Gastroesophageal sphincter (tissue), 4 donors: ENCODE measurements at regions not wholly inside any gene's neighbourhood (a gene's known extent, or its start where the extent isn't known, plus 50 kb on each side); places are given as distances from the start of the nearest gene placed in this dataset.

Source experiments
- ATAC-seq: fragments of 150-250 bp; one replicate; pipeline ENCODE4 v1.9.1; 2016; ENCODE audit warnings: mild to moderate bottlenecking, moderate library complexity
- H3K27ac ChIP-seq, 4 donors: fragments of 200-600 bp; sonication (generic) in 3 of 4; 1 replicate in 3 of 4; 2 replicates in 1 of 4; pipeline ENCODE4 v1.5.1; 2016 to 2019
- H3K27me3 ChIP-seq: fragments of 200-600 bp; sonication (generic); one replicate; pipeline ENCODE4 v1.5.1; 2019
- H3K36me3 ChIP-seq, 2 donors: fragments of 200-600 bp; sonication (generic); one replicate each; pipeline ENCODE4 v1.5.1; 2019; ENCODE audit warnings: control low read depth in 1 of 2
- H3K4me1 ChIP-seq, 3 donors: fragments of 200-600 bp; sonication (generic); 1 replicate in 2 of 3; 2 replicates in 1 of 3; pipeline ENCODE4 v1.5.1; 2016 to 2019; ENCODE audit warnings: control low read depth in 2 of 3
- H3K4me3 ChIP-seq, 2 donors: fragments of 200-600 bp; sonication (generic); one replicate each; pipeline ENCODE4 v1.5.1; 2019; ENCODE audit warnings: mild to moderate bottlenecking in 1 of 2, moderate library complexity in 1 of 2
- H3K9me3 ChIP-seq, 3 donors: fragments of 200-600 bp; sonication (generic); one replicate each; pipeline ENCODE4 v1.5.1; 2017 to 2019; ENCODE audit warnings: control low read depth in 2 of 3
- EP300 ChIP-seq: sonication (generic); formaldehyde crosslinking; IDR thresholded peaks from one replicate; pipeline ENCODE4 v1.6.1; 2017; ENCODE audit warnings: antibody characterized with exemption, mild to moderate bottlenecking
- POLR2A ChIP-seq, 2 donors: fragments of 450-650 bp; IDR thresholded peaks; one replicate each; pipeline ENCODE4 v1.6.1; 2017; ENCODE audit warnings: antibody characterized with exemption in 2 of 2, mild to moderate bottlenecking in 2 of 2, moderate library complexity in 1 of 2
- POLR2AphosphoS5 ChIP-seq: sonication (generic); formaldehyde crosslinking; IDR thresholded peaks from one replicate; pipeline ENCODE4 v1.6.1; 2017; ENCODE audit warnings: antibody characterized with exemption
- WGBS, 2 donors: methylation state at CpG; one replicate each; pipeline ENCODE4 v1.1.5; 2018; ENCODE audit warnings: low coverage in 1 of 2; 5-methylcytosine and 5-hydroxymethylcytosine counted together
- TF ChIP-seq, protein P1 (sequence below), 4 experiments: fragments of 200-600 bp in 2 of 4; fragments of 450-650 bp in 2 of 4; sonication (generic) in 1 of 4; IDR thresholded peaks; one replicate each; pipeline ENCODE4 v1.5.1; 2017 to 2019; ENCODE audit warnings: antibody characterized with exemption in 4 of 4, mild to moderate bottlenecking in 2 of 4, moderate library complexity in 2 of 4

DNA sequence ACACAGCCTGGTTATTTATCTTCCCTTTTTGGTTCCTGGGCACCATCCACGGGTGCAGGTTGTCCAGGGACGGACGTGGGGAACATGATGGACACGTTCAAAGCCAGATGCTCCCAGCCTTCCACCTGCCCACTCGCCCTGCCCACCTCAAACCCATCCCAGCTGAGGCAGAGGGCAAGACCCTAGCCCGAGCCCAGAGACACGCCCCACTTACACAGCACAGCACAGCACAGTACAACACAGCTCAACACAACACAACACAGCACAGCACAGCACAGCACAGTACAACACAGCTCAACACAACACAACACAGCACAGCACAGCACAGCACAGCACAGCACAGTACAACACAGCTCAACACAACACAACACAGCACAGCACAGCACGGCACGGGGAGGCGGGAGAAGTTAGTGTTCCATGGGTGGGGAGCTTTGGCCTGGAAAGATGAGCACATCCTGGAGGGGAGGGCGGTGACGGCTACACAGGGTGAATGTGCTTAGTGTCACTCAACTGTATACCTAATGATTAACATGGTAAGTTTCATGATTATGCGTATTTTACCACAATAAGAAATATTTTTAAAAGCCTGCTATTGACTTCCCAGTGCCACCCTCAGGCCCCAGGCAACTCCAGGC lies 1507.5 kb downstream of the BRD1 start:
- WGBS, 2 donors: 69% methylated on average over 6 of the region's 13 CpGs; no CpG with 5 or more reads in 1 of the 2 donors

DNA sequence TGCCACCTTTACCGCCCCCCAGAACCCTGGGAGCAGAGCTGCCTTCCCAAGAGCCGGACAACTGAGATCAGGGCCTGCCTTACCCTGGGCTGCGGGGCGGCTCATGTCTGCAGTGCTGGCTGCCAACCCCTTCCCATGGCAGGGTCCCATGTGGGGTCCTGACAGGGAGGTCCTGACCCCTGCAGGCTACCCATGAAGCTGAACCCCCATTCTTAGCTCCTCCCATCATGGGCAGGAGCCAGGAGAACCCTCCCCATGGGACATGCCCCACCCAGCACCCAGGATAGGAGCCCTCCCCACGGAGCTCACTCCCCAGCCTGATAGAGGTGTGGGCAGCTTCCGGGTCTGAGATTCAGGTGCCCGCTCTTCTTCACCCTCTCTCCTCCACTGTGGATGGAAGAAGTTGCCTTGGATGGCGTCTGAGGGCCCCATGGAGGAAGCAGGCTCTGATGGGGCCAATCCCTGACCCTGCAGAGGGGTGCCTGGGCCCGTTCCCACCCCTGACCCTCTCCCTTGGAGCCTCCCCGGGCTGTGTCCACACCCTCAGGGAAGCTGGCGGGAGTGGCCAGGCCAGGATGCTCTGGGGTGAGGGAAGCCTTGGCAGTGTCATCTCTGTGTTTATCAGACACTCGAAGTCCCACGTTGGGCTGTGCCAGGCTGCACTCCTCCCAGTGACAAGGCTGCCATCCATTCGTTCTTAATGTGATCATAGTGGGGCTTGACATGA lies 1508.2 kb downstream of the BRD1 start:
- ATAC-seq: no peak
- 60 to 61% methylated on average over 1 to 3 of the region's 14 CpGs for WGBS, 2 donors
- Histone ChIP-seq H3K27ac (no peak overlapping the region), H3K9me3 (peaks cover 0 to 5% (median 0%) of the 10 kb centered on the region in 3 donors), H3K4me1 (peaks cover 0 to 8% (median 0%) of the 10 kb centered on the region in 3 donors), H3K36me3 (no peaks in the 10 kb centered on the region), H3K4me3 (no peak overlapping the region), H3K27me3 (peaks cover 62% of the 10 kb centered on the region)
- TF ChIP-seq, protein P1, sequence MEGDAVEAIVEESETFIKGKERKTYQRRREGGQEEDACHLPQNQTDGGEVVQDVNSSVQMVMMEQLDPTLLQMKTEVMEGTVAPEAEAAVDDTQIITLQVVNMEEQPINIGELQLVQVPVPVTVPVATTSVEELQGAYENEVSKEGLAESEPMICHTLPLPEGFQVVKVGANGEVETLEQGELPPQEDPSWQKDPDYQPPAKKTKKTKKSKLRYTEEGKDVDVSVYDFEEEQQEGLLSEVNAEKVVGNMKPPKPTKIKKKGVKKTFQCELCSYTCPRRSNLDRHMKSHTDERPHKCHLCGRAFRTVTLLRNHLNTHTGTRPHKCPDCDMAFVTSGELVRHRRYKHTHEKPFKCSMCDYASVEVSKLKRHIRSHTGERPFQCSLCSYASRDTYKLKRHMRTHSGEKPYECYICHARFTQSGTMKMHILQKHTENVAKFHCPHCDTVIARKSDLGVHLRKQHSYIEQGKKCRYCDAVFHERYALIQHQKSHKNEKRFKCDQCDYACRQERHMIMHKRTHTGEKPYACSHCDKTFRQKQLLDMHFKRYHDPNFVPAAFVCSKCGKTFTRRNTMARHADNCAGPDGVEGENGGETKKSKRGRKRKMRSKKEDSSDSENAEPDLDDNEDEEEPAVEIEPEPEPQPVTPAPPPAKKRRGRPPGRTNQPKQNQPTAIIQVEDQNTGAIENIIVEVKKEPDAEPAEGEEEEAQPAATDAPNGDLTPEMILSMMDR (IDR thresholded peaks at IDR 0.05): no peak
- TF ChIP-seq EP300: no peak
- no peak for TF ChIP-seq POLR2AphosphoS5
- TF ChIP-seq POLR2A (IDR thresholded peaks at IDR 0.05): no peak

More for the DNA sequence above, 1507.5 kb downstream of the BRD1 start:
- peaks cover 0 to 8% (median 0%) of the 10 kb centered on the region in 3 donors for H3K4me1 ChIP-seq
- H3K27ac ChIP-seq: no peak overlapping the region
- no peak overlapping the region for H3K4me3 ChIP-seq
- H3K9me3 ChIP-seq: peaks cover 0 to 12% (median 0%) of the 10 kb centered on the region in 3 donors
- H3K27me3 ChIP-seq: peaks cover 56% of the 10 kb centered on the region
- TF ChIP-seq EP300 (no peak), POLR2AphosphoS5 (no peak)
- no peak for ATAC-seq
- H3K36me3 ChIP-seq: no peaks in the 10 kb centered on the region

DNA sequence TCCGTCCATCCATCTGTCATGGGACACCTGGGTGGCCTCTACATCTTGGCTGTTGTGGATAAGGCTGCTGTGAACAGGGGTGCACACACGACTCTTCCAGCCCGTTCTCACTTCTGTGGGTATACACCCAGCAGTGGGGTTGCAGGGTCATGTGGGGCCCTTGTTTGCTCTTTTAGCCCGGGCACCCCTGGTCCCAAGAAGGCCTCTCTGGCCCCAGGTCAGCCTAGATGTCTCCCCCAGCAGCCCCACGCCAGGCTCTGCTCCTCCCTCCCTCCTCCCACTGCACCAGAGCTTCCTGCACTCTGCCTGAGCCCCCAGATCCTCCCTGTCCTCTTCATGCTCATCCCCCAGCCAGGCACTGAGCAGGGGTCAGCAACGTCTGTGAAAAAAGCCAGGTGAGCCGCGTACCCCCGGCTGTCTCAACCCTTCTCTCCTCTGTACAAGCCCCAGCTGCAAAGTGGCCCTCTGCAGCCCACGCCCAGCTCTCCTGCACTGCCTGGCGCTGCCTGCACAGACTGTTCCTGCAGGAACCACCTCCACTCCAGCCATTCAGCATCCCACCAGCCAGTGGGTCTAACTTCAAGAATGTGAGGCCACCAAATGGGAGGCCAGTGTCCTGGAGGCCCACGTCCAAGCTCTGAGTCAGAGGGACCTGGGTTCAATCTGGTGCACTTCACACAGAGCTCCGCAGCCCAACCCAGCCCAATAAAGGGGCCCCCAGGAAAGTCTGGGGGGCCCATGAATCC lies 1508.9 kb downstream of the BRD1 start:
- Histone ChIP-seq H3K27ac (no peak overlapping the region), H3K4me1 (peaks cover 0 to 8% (median 0%) of the 10 kb centered on the region in 3 donors), H3K4me3 (no peak overlapping the region), H3K9me3 (no peaks in the 10 kb centered on the region), H3K27me3 (peaks cover 66% of the 10 kb centered on the region), H3K36me3 (no peaks in the 10 kb centered on the region)
- no peak for TF ChIP-seq EP300
- ATAC-seq: no peak
- WGBS, 2 donors: 61 to 75% methylated on average over 2 to 9 of the region's 13 CpGs

DNA sequence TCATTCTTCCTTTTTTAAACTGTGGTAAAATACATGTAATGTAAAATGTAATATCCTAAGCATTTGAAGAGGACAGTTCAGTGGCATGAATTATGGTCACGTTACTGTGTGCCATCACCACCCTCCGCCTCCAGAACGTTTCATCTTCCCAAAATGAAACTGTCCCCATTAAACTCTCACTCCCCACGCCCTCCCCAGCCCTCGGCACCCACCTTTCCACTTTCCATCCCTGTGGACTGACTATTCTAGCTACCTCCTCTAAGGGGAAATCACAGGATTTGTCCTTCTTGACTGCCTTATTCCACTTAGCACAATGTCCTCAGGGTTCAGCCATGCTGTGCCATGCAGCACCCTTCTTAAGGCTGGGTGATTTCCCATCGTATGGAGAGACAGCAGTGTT lies 1509.5 kb downstream of the BRD1 start:
- 76% methylated on average over 5 of the region's 6 CpGs; no CpG with 5 or more reads in 1 of the 2 donors for WGBS, 2 donors
- Histone ChIP-seq H3K36me3 (no peaks in the 10 kb centered on the region), H3K9me3 (peaks cover 0 to 3% (median 0%) of the 10 kb centered on the region in 3 donors), H3K27me3 (peaks cover 71% of the 10 kb centered on the region), H3K27ac (no peak overlapping the region), H3K4me1 (peaks cover 0 to 8% (median 0%) of the 10 kb centered on the region in 3 donors), H3K4me3 (no peak overlapping the region)
- no peak for ATAC-seq
- TF ChIP-seq, protein P1 (IDR thresholded peaks at IDR 0.05): no peak
- no peak for TF ChIP-seq POLR2AphosphoS5
- TF ChIP-seq EP300: no peak
- TF ChIP-seq POLR2A (IDR thresholded peaks at IDR 0.05): no peak

DNA sequence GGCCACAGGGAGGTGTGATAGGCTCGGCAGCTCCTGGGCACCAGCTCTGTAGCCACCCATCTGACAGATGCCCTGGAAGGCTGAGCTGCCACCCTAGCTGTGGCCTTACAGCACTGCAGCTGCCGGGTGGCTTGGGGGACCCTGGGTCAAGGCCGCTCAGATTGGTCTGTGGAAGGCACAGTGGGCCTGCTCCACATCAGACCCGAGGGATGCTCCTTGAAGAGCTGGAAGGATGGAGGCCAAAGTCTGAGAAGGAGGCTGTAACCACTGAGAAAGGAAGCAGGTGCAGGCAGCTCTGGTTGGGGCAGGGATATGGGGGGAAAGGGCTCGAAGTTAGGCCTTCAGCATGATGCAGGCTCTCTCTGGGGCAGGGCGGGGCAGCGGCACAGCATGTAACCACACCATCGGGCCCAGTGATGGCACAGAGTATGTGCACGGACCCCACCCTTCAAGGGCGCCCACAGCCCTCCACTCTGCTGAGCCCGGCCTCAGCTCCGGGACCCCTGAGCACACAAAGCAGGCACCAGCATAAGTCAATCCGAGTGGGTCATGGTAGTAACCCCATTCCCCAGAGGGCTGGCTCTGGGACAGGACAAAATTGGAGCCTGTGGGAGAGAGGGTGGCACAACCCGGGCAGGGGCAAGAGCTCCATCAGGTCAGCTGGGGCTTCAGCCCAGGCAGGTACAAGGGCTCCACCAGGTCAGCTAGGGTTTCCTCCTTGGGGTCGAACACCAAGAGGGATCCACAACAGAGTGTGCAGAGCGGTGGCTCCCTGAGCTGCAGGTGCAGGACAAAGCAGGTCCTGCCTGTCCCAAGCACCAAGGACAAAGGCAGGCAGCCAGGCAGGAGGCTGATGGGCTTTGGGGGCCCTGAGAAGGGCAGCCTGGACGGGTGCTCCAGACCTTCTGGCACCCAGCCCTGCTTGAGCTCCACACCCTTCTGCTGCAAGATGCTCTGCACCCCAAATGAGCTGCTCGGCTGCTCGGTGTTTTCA lies 1511.1 kb downstream of the BRD1 start:
- H3K4me1 ChIP-seq: peaks cover 0 to 8% (median 0%) of the 10 kb centered on the region in 3 donors
- H3K27me3 ChIP-seq: peaks cover 70% of the 10 kb centered on the region
- no peak overlapping the region for H3K4me3 ChIP-seq
- H3K36me3 ChIP-seq: no peaks in the 10 kb centered on the region
- TF ChIP-seq POLR2A (IDR thresholded peaks at IDR 0.05) (no peak), EP300 (no peak), POLR2AphosphoS5 (no peak)
- TF ChIP-seq, protein P1 (IDR thresholded peaks at IDR 0.05): no peak
- WGBS, 2 donors: 87% methylated on average over 3 of the region's 19 CpGs; no CpG with 5 or more reads in 1 of the 2 donors
- H3K27ac ChIP-seq: no peak overlapping the region
- ATAC-seq: no peak
- H3K9me3 ChIP-seq: peaks cover 0 to 20% (median 0%) of the 10 kb centered on the region in 3 donors
